ENCODE measurements at regions not wholly inside any gene's neighbourhood (a gene's known extent, or its start where the extent isn't known, plus 50 kb on each side); places are given as distances from the start of the nearest gene placed in this dataset.
A peak's percentile ranks its signal among the peaks of the same experiment; 100 is the strongest.

DNA sequence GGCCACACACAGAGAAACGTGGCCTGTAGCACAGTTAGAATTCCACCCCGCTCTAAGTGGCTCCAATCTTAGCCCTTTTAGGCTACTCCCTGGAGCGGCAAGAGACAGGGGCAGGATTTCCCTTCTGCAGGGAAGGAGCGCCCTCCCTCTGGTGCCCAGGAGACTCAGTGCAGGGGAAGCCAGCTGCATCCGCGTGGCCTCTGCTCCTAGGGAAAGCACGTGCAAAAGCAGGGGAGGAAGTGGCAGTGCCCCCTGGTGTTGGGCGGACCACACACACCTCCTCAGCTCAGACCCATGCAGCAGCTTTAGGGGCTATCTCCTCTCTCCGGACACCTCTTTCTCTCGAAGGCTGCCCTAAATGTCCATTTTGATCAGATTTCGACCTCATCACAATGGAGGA lies 50.0 kb downstream of the SPRING1 start:
- H3K4me3 ChIP-seq (ENCODE audit: low read depth, low read length): no peak overlapping the region
- TF ChIP-seq, protein P1, sequence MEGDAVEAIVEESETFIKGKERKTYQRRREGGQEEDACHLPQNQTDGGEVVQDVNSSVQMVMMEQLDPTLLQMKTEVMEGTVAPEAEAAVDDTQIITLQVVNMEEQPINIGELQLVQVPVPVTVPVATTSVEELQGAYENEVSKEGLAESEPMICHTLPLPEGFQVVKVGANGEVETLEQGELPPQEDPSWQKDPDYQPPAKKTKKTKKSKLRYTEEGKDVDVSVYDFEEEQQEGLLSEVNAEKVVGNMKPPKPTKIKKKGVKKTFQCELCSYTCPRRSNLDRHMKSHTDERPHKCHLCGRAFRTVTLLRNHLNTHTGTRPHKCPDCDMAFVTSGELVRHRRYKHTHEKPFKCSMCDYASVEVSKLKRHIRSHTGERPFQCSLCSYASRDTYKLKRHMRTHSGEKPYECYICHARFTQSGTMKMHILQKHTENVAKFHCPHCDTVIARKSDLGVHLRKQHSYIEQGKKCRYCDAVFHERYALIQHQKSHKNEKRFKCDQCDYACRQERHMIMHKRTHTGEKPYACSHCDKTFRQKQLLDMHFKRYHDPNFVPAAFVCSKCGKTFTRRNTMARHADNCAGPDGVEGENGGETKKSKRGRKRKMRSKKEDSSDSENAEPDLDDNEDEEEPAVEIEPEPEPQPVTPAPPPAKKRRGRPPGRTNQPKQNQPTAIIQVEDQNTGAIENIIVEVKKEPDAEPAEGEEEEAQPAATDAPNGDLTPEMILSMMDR (IDR thresholded peaks at IDR 0.05; ENCODE audit: borderline replicate concordance, insufficient read depth, low read depth, low read length): peak; percentile 64; the same call in 1 of the 2 replicates

DNA sequence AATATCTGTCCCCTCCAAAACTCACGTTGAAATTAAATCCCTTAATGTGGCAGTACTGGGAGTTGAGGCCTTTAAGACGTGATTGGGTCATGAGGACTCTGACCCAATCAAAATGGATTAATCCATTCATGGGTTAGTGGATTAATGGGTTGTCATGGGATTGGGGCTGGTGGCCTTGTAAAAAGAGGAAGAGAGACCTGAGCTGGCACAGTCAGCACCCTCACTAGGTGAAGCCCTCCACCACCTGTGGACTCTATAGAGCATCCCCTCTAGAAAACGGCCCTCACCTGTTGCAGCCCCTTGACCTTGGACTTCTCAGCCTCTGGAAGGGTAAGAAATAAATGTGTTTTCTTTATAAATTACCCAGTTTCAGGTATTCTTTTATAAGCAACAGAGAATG lies 53.0 kb downstream of the SPRING1 start:
- TF ChIP-seq, protein P1 (IDR thresholded peaks at IDR 0.05; ENCODE audit: borderline replicate concordance, insufficient read depth, low read depth, low read length): no peak
- H3K4me3 ChIP-seq (ENCODE audit: low read depth, low read length): no peak overlapping the region

DNA sequence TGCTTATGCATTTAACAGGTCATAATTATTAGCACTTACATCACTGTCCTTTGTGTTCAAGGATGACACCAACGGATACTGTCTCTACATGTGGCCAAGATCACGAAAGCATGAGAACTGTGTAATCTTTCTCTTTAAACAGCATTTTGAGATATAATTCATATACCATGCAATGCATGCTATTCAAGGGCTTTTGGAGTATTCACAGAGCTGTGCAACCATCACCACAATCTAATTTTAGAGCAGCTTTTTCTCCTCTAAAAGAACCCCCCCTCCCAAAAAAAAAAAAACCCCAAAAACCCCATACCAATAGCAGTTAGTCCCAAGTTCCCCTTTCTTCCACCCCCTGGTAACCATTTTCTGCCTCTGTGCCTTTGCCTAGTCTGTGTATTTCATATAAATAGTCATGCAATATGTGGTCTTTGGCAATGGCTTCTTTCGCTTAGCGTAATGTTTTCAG lies 60.6 kb downstream of the SPRING1 start:
- TF ChIP-seq, protein P1 (IDR thresholded peaks at IDR 0.05; ENCODE audit: borderline replicate concordance, insufficient read depth, low read depth, low read length): no peak
- H3K4me3 ChIP-seq (ENCODE audit: low read depth, low read length): no peak overlapping the region

DNA sequence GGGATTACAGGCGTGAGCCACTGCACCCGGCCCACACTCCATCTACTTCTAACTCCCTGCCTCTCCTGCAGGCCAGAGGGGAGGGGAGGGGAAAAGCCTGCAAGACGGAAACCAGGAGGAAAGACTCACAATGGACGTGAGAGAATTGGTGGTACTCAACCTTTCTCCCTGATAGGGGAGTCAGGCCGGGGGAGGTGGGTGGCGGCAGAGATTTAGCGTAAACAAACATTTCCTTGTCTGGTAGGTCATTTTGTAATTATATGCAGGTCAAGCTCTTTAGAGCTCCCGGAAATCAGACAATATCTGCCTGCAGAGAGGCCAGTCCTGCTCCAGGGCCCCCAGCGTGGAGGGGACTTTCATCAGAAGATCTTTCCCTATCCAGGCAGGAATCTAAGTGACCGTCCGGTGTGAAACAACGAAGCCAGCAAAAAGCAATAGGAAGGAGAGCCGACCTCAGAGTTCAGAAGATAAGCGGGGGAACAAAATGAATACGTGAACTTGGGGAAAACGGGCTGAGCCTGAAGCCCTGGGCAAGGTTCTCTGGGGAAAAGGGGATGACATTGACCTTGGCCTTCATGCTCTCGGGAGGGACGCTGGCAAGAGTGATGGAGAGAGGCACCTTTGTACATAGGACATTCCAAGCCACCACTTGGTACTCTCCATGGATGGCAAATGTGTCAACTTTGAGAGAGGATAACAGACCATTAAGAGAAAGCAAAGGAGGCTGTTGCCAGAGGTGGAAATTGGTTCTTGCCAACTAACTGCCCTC lies 62.3 kb downstream of the SPRING1 start:
- TF ChIP-seq, protein P1 (IDR thresholded peaks at IDR 0.05; ENCODE audit: borderline replicate concordance, insufficient read depth, low read depth, low read length): no peak

DNA sequence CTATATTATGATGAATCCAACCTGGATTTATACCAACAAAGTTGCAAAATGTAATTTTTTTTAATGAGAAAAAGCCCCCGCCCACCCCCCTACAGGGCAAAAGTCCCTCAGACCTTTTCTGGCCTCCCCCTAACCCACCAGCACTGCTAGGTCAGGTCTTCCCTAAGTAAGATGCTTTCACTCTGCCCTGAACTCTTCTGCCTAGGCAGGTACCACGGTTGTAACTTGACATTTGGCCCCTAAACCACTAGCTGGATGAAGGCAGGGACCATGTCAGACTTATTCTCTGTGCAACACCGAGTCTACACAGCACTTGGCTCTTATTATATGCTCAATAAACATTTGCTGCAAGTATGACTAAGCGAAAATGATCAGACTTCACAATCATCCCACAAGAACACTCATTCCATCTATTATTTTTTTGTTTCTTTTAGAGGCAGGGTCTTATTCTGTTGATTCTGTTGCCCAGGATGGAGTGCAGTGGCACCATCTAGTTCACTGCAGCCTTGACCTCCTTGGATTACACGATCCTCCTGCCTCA lies 63.2 kb downstream of the SPRING1 start:
- TF ChIP-seq, protein P1 (IDR thresholded peaks at IDR 0.05; ENCODE audit: borderline replicate concordance, insufficient read depth, low read depth, low read length): no peak
- no peak overlapping the region for H3K4me3 ChIP-seq (ENCODE audit: low read depth, low read length)

More for the DNA sequence above, 62.3 kb downstream of the SPRING1 start:
- H3K4me3 ChIP-seq (ENCODE audit: low read depth, low read length): no peak overlapping the region

DNA sequence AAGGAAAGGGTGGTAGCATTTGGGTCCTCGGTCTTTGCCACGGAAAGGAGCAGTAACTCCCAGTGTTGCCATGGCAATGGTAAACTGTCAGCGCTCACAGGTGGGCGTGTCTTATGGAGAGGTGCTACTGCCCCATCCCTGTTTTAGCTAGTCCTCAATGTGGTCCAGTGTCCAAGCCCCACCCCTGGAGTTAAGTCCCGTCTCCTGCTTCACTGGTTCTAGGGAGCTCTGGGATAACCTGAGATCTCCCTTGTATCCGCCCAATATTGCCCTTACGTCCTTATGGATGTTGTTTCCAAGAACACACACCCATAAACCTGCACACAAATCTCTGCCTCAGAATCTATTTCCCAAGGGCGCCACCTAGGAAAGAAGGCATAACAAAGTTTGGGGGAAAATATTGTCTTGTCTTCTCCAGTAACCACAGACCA lies 64.2 kb downstream of the SPRING1 start:
- TF ChIP-seq, protein P1 (IDR thresholded peaks at IDR 0.05; ENCODE audit: borderline replicate concordance, insufficient read depth, low read depth, low read length): no peak
- H3K4me3 ChIP-seq (ENCODE audit: low read depth, low read length): no peak overlapping the region

Data from GM12875 (cell line).